Stimulated activated naive CD8-positive, alpha-beta T cell treated with anti-CD3 and anti-CD28 coated beads, Interleukin-15, amount 100 ng/mL, for 72 hours (primary cell): ENCODE measurements at regions not wholly inside any gene's neighbourhood (a gene's known extent, or its start where the extent isn't known, plus 50 kb on each side); places are given as distances from the start of the nearest gene placed in this dataset.

ENCODE experiments used
- ATAC-seq: fragments of 150-1000 bp; cut with Tn5 transposase; 2 replicates; pipeline ENCODE4 v1.10.0; 2021; ENCODE audit warnings: mild to moderate bottlenecking, moderate library complexity
- DNase-seq, 2 donors: peaks; one replicate each; pipeline ENCODE4 v3.0.0; 2021 to 2022
- H3K27ac Mint-ChIP-seq, 2 donors: one replicate each; pipeline ENCODE4 v1.8.0; 2022; ENCODE audit warnings: mild to moderate bottlenecking in 2 of 2, mixed read lengths in 2 of 2, moderate library complexity in 2 of 2
- H3K27me3 Mint-ChIP-seq: one replicate; pipeline ENCODE4 v1.8.0; 2022; ENCODE audit warnings: mixed read lengths
- H3K4me1 Mint-ChIP-seq: one replicate; pipeline ENCODE4 v1.8.0; 2022; ENCODE audit warnings: mild to moderate bottlenecking, mixed read lengths
- H3K4me3 Mint-ChIP-seq, 2 donors: one replicate each; pipeline ENCODE4 v1.8.0; 2022; ENCODE audit warnings: mild to moderate bottlenecking in 2 of 2, mixed read lengths in 2 of 2, moderate library complexity in 1 of 2
- H3K9me3 Mint-ChIP-seq, 2 donors: one replicate each; pipeline ENCODE4 v1.8.0; 2022; ENCODE audit warnings: mixed read lengths in 2 of 2

GRCh38 chr10:98332623-98333269, 64.8 kb upstream of the LOXL4 start:
- ATAC-seq (no peak), DNase-seq (no peak)
- Mint-ChIP-seq H3K4me3 (no peak overlapping the region), H3K9me3 (peaks cover 5 to 8% of the 10 kb centered on the region in 2 donors), H3K4me1 (no peaks in the 10 kb centered on the region), H3K27ac (no peak overlapping the region), H3K27me3 (peaks cover 6% of the 10 kb centered on the region)

- no peak overlapping the region for H3K27ac Mint-ChIP-seq
- H3K9me3 Mint-ChIP-seq = peaks cover 5 to 8% of the 10 kb centered on the region in 2 donors
- H3K4me3 Mint-ChIP-seq = no peak overlapping the region
- H3K4me1 Mint-ChIP-seq = no peaks in the 10 kb centered on the region
- ATAC-seq (no peak), DNase-seq (peak in 1 of 2 donors; percentile 15)
- peaks cover 10% of the 10 kb centered on the region for H3K27me3 Mint-ChIP-seq
Observed at GRCh38 chr10:98331885-98332284, 63.9 kb upstream of the LOXL4 start.

- ATAC-seq (no peak), DNase-seq (no peak)
- Mint-ChIP-seq H3K9me3 (peaks cover 5 to 8% of the 10 kb centered on the region in 2 donors), H3K4me1 (no peaks in the 10 kb centered on the region), H3K4me3 (no peak overlapping the region), H3K27me3 (peaks cover 17% of the 10 kb centered on the region), H3K27ac (no peak overlapping the region)
Observed at GRCh38 chr10:98330987-98331386, 63.0 kb upstream of the LOXL4 start.

GRCh38 chr10:98328640-98329039, 60.6 kb upstream of the LOXL4 start:
- DNase-seq (no peak), ATAC-seq (no peak)
- Mint-ChIP-seq H3K4me3 (no peak overlapping the region), H3K9me3 (peaks cover 5 to 8% of the 10 kb centered on the region in 2 donors), H3K4me1 (no peaks in the 10 kb centered on the region), H3K27ac (no peak overlapping the region), H3K27me3 (peaks cover 17% of the 10 kb centered on the region)

- ATAC-seq (no peak), DNase-seq (no peak)
- Mint-ChIP-seq H3K27me3 (peaks cover 17% of the 10 kb centered on the region), H3K9me3 (peaks cover 5 to 8% of the 10 kb centered on the region in 2 donors), H3K4me3 (no peak overlapping the region), H3K27ac (no peak overlapping the region), H3K4me1 (no peaks in the 10 kb centered on the region)
Observed at GRCh38 chr10:98328163-98328562, 60.2 kb upstream of the LOXL4 start.

- ATAC-seq = no peak
- Mint-ChIP-seq H3K4me3 (no peak overlapping the region), H3K9me3 (peaks cover 5 to 8% of the 10 kb centered on the region in 2 donors), H3K27me3 (peaks cover 17% of the 10 kb centered on the region), H3K4me1 (no peaks in the 10 kb centered on the region), H3K27ac (peak overlapping the region in 1 of 2 donors; percentile 57)
- DNase-seq = no peak
Observed at GRCh38 chr10:98326621-98327027, 58.6 kb upstream of the LOXL4 start.

GRCh38 chr10:98323221-98324164, 55.5 kb upstream of the LOXL4 start:
- Mint-ChIP-seq H3K4me3 (no peak overlapping the region), H3K27me3 (peaks cover 17% of the 10 kb centered on the region), H3K9me3 (peaks cover 2 to 5% of the 10 kb centered on the region in 2 donors), H3K4me1 (no peaks in the 10 kb centered on the region), H3K27ac (no peak overlapping the region)
- DNase-seq (no peak), ATAC-seq (no peak)

- no peaks in the 10 kb centered on the region for H3K9me3 Mint-ChIP-seq
- H3K4me3 Mint-ChIP-seq = no peak overlapping the region
- peak; percentile 18 for ATAC-seq
- no peak overlapping the region for H3K27ac Mint-ChIP-seq
- no peak for DNase-seq
- peaks cover 1% of the 10 kb centered on the region for H3K27me3 Mint-ChIP-seq
- H3K4me1 Mint-ChIP-seq = no peaks in the 10 kb centered on the region
Observed at GRCh38 chr10:98321186-98321780, 53.3 kb upstream of the LOXL4 start.

GRCh38 chr10:98320486-98321185, 52.6 kb upstream of the LOXL4 start:
- Mint-ChIP-seq H3K4me3 (no peak overlapping the region), H3K27ac (no peak overlapping the region), H3K9me3 (no peaks in the 10 kb centered on the region), H3K4me1 (no peaks in the 10 kb centered on the region), H3K27me3 (peaks cover 5% of the 10 kb centered on the region)
- ATAC-seq (peak; percentile 29), DNase-seq (no peak)

GRCh38 chr10:98318861-98319260, 50.9 kb upstream of the LOXL4 start:
- Mint-ChIP-seq H3K27me3 (peaks cover 13% of the 10 kb centered on the region), H3K4me3 (no peak overlapping the region), H3K9me3 (no peaks in the 10 kb centered on the region), H3K4me1 (no peaks in the 10 kb centered on the region), H3K27ac (no peak overlapping the region)
- ATAC-seq (no peak), DNase-seq (no peak)
